ENCODE measurements at regions not wholly inside any gene's neighbourhood (a gene's known extent, or its start where the extent isn't known, plus 50 kb on each side); places are given as distances from the start of the nearest gene placed in this dataset.

DNA sequence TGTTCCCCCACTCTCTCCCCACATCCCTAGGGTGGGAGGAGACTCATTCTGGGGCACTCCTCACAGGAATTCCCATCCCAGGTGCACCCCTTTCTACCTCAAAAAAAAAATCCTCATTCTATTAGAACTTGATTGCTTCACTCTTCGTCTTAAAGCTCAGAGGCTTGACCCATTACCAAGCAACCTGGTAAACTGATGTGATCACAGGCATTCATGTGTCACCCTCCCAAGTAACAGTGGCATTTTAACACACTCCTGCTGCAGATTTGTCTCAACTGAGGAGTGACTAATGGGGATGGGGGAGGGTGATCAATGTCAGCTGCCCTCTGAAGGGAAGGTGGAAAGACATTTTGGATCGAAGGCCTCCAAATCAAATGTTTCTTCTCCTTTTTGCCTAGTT lies 78.1 kb upstream of the PTHLH start:
- peak overlapping the region in 2 of 3 experiments; percentile 30 to 60; a peak in 2 of 7 replicates for H3K27ac Mint-ChIP-seq
- H4K5ac ChIP-seq (ENCODE audit: insufficient read length, low read depth, low read length), result no peak overlapping the region
- no peak overlapping the region for H3K4me3 Mint-ChIP-seq
- H3T11ph ChIP-seq (ENCODE audit: low read length), result no peak overlapping the region
- no peak overlapping the region for H3K4me2 ChIP-seq (ENCODE audit: insufficient read depth, insufficient read length, low read length)
- H3K9me3 Mint-ChIP-seq, result peaks cover 6 to 10% of the 10 kb centered on the region in 2 experiments; a peak in 4 of 5 replicates
- no peak overlapping the region for H3K4ac ChIP-seq (ENCODE audit: low read depth, low read length)
- no peak overlapping the region for H4K8ac ChIP-seq (replicated peaks; ENCODE audit: insufficient read length, low read depth, low read length)
- H3K27me3 Mint-ChIP-seq (ENCODE audit: low read depth), result no peaks in the 10 kb centered on the region
- no peak overlapping the region for H2BK120ac ChIP-seq (ENCODE audit: low read depth, low read length, poor library complexity, severe bottlenecking)
- peaks cover 0 to 5% (median 0%) of the 10 kb centered on the region in 3 experiments; a peak in 1 of 7 replicates for H3K36me3 Mint-ChIP-seq (ENCODE audit: insufficient read depth in 1 of 3, low read depth in 3 of 3)
- no peak for DNase-seq
- no peak overlapping the region for H3K56ac ChIP-seq (ENCODE audit: insufficient read length, low read depth, low read length)
- no peaks in the 10 kb centered on the region for H3K9me3 ChIP-seq (ENCODE audit: control insufficient read depth, low read depth, low read length)
- no peak overlapping the region for H2BK5ac ChIP-seq (ENCODE audit: insufficient read length, low read length)
- no peak overlapping the region for H2BK15ac ChIP-seq (ENCODE audit: low read depth, low read length)
- no peak overlapping the region for H3K9ac ChIP-seq (ENCODE audit: extremely low read depth, insufficient read length, low read length)
- H3K23me2 ChIP-seq (ENCODE audit: insufficient read length, low read depth, low read length, poor library complexity, severe bottlenecking), result no peaks in the 10 kb centered on the region
- H4K91ac ChIP-seq (ENCODE audit: insufficient read length, low read depth, low read length), result no peak overlapping the region
- TF ChIP-seq, protein P1, sequence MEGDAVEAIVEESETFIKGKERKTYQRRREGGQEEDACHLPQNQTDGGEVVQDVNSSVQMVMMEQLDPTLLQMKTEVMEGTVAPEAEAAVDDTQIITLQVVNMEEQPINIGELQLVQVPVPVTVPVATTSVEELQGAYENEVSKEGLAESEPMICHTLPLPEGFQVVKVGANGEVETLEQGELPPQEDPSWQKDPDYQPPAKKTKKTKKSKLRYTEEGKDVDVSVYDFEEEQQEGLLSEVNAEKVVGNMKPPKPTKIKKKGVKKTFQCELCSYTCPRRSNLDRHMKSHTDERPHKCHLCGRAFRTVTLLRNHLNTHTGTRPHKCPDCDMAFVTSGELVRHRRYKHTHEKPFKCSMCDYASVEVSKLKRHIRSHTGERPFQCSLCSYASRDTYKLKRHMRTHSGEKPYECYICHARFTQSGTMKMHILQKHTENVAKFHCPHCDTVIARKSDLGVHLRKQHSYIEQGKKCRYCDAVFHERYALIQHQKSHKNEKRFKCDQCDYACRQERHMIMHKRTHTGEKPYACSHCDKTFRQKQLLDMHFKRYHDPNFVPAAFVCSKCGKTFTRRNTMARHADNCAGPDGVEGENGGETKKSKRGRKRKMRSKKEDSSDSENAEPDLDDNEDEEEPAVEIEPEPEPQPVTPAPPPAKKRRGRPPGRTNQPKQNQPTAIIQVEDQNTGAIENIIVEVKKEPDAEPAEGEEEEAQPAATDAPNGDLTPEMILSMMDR (conservative IDR thresholded peaks at IDR 0.05), result no peak
- H3K27ac ChIP-seq (ENCODE audit: insufficient read length, low read depth, low read length), result no peak overlapping the region
- no peaks in the 10 kb centered on the region for H4K20me1 ChIP-seq (ENCODE audit: control insufficient read depth, insufficient read depth, insufficient read length)
- H3K14ac ChIP-seq (ENCODE audit: insufficient read depth, low read length), result peak overlapping the region; percentile 65; the same call in 1 of the 2 replicates
- H2BK12ac ChIP-seq (ENCODE audit: insufficient read length, low read depth, low read length), result no peak overlapping the region
- peaks cover 5 to 10% of the 10 kb centered on the region in 2 experiments; a peak in 2 of 4 replicates for H3K4me1 Mint-ChIP-seq
- H3K23ac ChIP-seq (ENCODE audit: insufficient read length, low read depth, low read length), result no peak overlapping the region
- H2BK20ac ChIP-seq (ENCODE audit: low read depth, low read length, poor library complexity, severe bottlenecking), result no peak overlapping the region
- no peak overlapping the region for H2AK5ac ChIP-seq (ENCODE audit: insufficient read length, low read length)
- H2AFZ ChIP-seq (ENCODE audit: low read length), result peak overlapping the region; percentile 65
- H3K79me1 ChIP-seq (ENCODE audit: insufficient read depth, low read depth, low read length, poor library complexity, severe bottlenecking), result no peaks in the 10 kb centered on the region
- WGBS (ENCODE audit: extremely low coverage, insufficient read length, low lambda C conversion rate), result no CpG with 5 or more reads among the region's 2 CpGs
- no peaks in the 10 kb centered on the region for H3K79me2 ChIP-seq (ENCODE audit: insufficient read depth, low read length)
- no peaks in the 10 kb centered on the region for H3K4me1 ChIP-seq (ENCODE audit: insufficient read depth, low read length)
- H3K27me3 ChIP-seq (ENCODE audit: insufficient read depth, low read length), result no peaks in the 10 kb centered on the region
- H3K18ac ChIP-seq (ENCODE audit: insufficient read length, low read depth, low read length), result no peak overlapping the region

All from H9 (cell line).